KMS-11 (cell line): ENCODE measurements at regions not wholly inside any gene's neighbourhood (a gene's known extent, or its start where the extent isn't known, plus 50 kb on each side); places are given as distances from the start of the nearest gene placed in this dataset.
A peak's percentile ranks its signal among the peaks of the same experiment; 100 is the strongest.

ENCODE experiments used
- H2AFZ ChIP-seq: fragments of 200-600 bp; sonication (generic); 2 replicates; pipeline ENCODE4 v1.6.1; 2016; ENCODE audit warnings: antibody characterized with exemption, mixed run types, low read depth
- H3K27ac ChIP-seq: fragments of 200-600 bp; sonication (generic); 2 replicates; pipeline ENCODE4 v1.6.1; 2016; ENCODE audit warnings: mild to moderate bottlenecking, mixed run types
- H3K27me3 ChIP-seq: fragments of 200-600 bp; sonication (generic); 2 replicates; pipeline ENCODE4 v1.6.1; 2017; ENCODE audit warnings: mild to moderate bottlenecking, low read depth, mixed run types, moderate library complexity; ENCODE audit not compliant: insufficient read depth
- H3K36me3 ChIP-seq: fragments of 200-600 bp; sonication (generic); 2 replicates; pipeline ENCODE4 v1.6.1; 2017; ENCODE audit warnings: mild to moderate bottlenecking, mixed run types; ENCODE audit not compliant: insufficient read depth
- H3K4me1 ChIP-seq: fragments of 200-600 bp; sonication (generic); 2 replicates; pipeline ENCODE4 v1.6.1; 2016; ENCODE audit warnings: mild to moderate bottlenecking, low read depth, mixed run types; ENCODE audit not compliant: poor library complexity, severe bottlenecking
- H3K4me2 ChIP-seq: fragments of 200-600 bp; sonication (generic); 2 replicates; pipeline ENCODE4 v1.7.0; 2016; ENCODE audit warnings: mild to moderate bottlenecking, mixed run types
- H3K4me3 ChIP-seq: fragments of 200-600 bp; sonication (generic); IDR thresholded peaks from 2 replicates; pipeline ENCODE4 v1.6.1; 2017; ENCODE audit warnings: low read depth, low read length, mixed read lengths; ENCODE audit not compliant: insufficient read depth
- H3K79me2 ChIP-seq: fragments of 200-600 bp; sonication (generic); 2 replicates; pipeline ENCODE4 v1.6.1; 2016; ENCODE audit warnings: low read depth, mixed run types; ENCODE audit not compliant: insufficient read depth
- H3K9ac ChIP-seq: fragments of 200-600 bp; sonication (generic); 2 replicates; pipeline ENCODE4 v1.6.1; 2016; ENCODE audit warnings: mild to moderate bottlenecking, mixed run types
- H4K20me1 ChIP-seq: fragments of 200-600 bp; sonication (generic); 2 replicates; pipeline ENCODE4 v1.6.1; 2016; ENCODE audit warnings: mild to moderate bottlenecking, mixed run types; ENCODE audit not compliant: insufficient read depth
- TF ChIP-seq, protein P1 (sequence below): fragments of 200-600 bp; sonication (generic); conservative IDR thresholded peaks from 2 replicates; pipeline ENCODE4 v1.6.1; 2017; ENCODE audit warnings: low read depth, mild to moderate bottlenecking, antibody characterized with exemption, low read length, moderate library complexity, mixed read lengths

GRCh38 chr1:66434096-66434495 is 99.9 kb upstream of the SGIP1 start:
- no peak overlapping the region for H3K9ac ChIP-seq
- no peaks in the 10 kb centered on the region for H4K20me1 ChIP-seq
- peaks cover 48% of the 10 kb centered on the region for H3K4me1 ChIP-seq
- no peak overlapping the region for H3K4me3 ChIP-seq
- TF ChIP-seq, protein P1, sequence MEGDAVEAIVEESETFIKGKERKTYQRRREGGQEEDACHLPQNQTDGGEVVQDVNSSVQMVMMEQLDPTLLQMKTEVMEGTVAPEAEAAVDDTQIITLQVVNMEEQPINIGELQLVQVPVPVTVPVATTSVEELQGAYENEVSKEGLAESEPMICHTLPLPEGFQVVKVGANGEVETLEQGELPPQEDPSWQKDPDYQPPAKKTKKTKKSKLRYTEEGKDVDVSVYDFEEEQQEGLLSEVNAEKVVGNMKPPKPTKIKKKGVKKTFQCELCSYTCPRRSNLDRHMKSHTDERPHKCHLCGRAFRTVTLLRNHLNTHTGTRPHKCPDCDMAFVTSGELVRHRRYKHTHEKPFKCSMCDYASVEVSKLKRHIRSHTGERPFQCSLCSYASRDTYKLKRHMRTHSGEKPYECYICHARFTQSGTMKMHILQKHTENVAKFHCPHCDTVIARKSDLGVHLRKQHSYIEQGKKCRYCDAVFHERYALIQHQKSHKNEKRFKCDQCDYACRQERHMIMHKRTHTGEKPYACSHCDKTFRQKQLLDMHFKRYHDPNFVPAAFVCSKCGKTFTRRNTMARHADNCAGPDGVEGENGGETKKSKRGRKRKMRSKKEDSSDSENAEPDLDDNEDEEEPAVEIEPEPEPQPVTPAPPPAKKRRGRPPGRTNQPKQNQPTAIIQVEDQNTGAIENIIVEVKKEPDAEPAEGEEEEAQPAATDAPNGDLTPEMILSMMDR: no peak
- H3K27me3 ChIP-seq: no peaks in the 10 kb centered on the region
- H3K27ac ChIP-seq: no peak overlapping the region
- peak overlapping the region; percentile 13; the same call in 1 of the 2 replicates for H3K4me2 ChIP-seq
- H3K36me3 ChIP-seq: no peaks in the 10 kb centered on the region
- no peak overlapping the region for H2AFZ ChIP-seq
- H3K79me2 ChIP-seq: no peaks in the 10 kb centered on the region

DNA sequence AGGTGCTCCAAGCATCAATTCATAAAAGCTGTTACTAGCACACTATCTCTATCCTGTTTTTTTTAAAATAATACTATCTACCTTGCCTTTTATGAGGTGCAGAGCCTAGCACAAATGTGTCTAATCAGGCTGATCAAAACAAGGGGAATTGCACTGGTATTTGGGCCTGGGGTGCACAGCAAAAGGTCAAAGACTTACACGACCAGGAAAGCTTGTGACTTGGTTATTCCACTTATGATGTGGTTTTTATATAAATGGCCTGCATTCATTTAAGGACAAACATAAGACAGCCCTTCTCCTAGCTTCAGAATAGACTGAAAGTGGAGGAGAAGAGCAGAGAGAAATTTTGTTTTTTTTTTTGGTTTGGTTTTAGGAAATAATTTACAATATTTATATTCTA is 98.4 kb upstream of the SGIP1 start:
- H3K4me1 ChIP-seq: peaks cover 48% of the 10 kb centered on the region
- H3K4me2 ChIP-seq: no peak overlapping the region
- H3K4me3 ChIP-seq: no peak overlapping the region

DNA sequence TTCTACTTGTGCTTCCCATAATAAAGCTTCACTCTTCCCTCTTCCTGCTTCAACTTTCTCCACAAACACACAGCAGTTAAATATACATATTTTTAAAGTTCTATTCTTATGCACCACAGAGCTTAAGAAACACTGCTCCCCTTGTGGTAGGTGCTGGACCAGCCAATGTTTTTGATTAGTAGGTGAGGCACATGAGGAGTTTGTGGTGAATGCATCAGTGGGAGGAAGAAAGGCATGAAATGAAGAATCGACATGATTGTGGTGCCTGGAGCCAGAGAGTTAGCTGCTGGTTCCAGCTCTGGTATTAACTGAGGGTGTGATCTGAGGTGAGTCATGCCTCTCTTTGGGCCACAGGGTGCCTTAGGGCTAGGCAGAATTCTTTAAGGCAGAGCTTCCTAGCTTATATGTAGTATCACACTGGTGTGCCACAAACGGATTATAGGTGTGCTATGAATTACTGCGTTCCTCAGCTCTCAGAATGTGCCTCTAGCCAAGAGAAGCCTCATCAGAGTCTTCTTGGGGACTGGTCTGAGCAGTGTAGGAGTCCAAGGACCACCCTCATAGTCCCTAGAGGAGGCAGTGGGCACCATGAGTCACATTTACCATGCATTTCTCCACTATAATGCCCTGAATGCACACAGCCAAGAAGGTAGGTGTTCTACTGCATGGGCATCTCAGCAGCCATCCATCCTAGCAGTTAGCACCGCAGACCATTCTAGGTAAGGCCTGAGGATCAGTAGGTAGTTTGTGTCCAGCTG is 97.4 kb upstream of the SGIP1 start:
- Histone ChIP-seq H3K4me2 (no peak overlapping the region), H3K4me3 (no peak overlapping the region), H3K79me2 (no peaks in the 10 kb centered on the region), H3K9ac (no peak overlapping the region), H3K4me1 (peaks cover 40% of the 10 kb centered on the region), H2AFZ (peak overlapping the region; percentile 12; the same call in 1 of the 2 replicates), H3K27ac (no peak overlapping the region), H4K20me1 (no peaks in the 10 kb centered on the region), H3K36me3 (no peaks in the 10 kb centered on the region), H3K27me3 (no peaks in the 10 kb centered on the region)
- TF ChIP-seq, protein P1: peak; percentile 48

More for the DNA sequence above, 98.4 kb upstream of the SGIP1 start:
- TF ChIP-seq, protein P1: no peak
- Histone ChIP-seq H3K36me3 (no peaks in the 10 kb centered on the region), H4K20me1 (no peaks in the 10 kb centered on the region), H3K27ac (no peak overlapping the region), H3K9ac (no peak overlapping the region), H2AFZ (no peak overlapping the region), H3K27me3 (no peaks in the 10 kb centered on the region), H3K79me2 (no peaks in the 10 kb centered on the region)

DNA sequence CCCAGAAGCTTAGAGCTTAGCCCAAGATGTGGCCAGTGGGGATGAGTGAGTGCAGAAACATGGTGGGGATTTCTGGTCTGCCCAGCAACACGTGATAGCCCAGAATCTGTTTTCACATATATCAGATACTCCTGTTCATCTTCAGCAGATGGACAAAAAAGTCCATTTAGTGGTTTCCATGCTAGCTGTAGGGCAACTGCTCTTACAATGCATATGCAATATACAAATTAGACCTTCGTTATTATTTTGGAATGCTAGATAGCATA is 96.9 kb upstream of the SGIP1 start:
- Histone ChIP-seq H3K4me2 (no peak overlapping the region), H3K4me3 (no peak overlapping the region), H3K79me2 (no peaks in the 10 kb centered on the region), H3K9ac (no peak overlapping the region), H3K27me3 (no peaks in the 10 kb centered on the region), H3K27ac (no peak overlapping the region), H3K36me3 (no peaks in the 10 kb centered on the region), H3K4me1 (peaks cover 35% of the 10 kb centered on the region), H4K20me1 (no peaks in the 10 kb centered on the region), H2AFZ (no peak overlapping the region)
- TF ChIP-seq, protein P1: no peak
